ENCODE measurements at regions not wholly inside any gene's neighbourhood (a gene's known extent, or its start where the extent isn't known, plus 50 kb on each side); places are given as distances from the start of the nearest gene placed in this dataset.

DNA sequence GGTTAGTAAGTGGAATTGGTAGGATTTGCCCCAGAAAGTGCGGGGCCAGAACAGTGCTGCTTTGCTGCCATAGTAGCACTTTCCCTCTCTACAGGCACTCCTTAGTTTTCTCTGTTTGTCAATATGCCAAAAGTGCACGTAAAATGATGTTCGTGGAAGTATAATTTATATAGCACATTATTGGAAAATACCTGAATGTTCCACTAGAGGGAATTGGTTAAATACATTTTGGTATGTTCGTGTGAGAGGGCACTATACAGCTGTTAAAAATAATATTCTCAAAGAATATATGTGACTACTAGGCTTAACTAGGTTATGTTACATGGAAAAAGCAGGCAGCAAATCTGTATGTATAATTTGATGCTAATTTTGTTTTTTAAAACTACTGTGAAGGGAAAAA is 184.0 kb upstream of the GDNF start:
- intact Hi-C loops (cut with DNase I): no loop called here
- Histone ChIP-seq H3K4me3 (no peak overlapping the region), H3K9me3 (no peaks in the 10 kb centered on the region), H3K27me3 (no peaks in the 10 kb centered on the region), H3K4me1 (no peaks in the 10 kb centered on the region), H3K27ac (no peak overlapping the region), H3K36me3 (replicated peaks in 1 of 2; ENCODE audit: insufficient read depth in 1 of 2, low read depth in 2 of 2) (no peaks in the 10 kb centered on the region)
- no peak for DNase-seq
- WGBS, 2 donors: 59 to 62% methylated on average over 4 of the region's 4 CpGs
- ATAC-seq: no peak
- no peak for TF ChIP-seq POLR2A (IDR thresholded peaks at IDR 0.05)
- TF ChIP-seq, protein P1, sequence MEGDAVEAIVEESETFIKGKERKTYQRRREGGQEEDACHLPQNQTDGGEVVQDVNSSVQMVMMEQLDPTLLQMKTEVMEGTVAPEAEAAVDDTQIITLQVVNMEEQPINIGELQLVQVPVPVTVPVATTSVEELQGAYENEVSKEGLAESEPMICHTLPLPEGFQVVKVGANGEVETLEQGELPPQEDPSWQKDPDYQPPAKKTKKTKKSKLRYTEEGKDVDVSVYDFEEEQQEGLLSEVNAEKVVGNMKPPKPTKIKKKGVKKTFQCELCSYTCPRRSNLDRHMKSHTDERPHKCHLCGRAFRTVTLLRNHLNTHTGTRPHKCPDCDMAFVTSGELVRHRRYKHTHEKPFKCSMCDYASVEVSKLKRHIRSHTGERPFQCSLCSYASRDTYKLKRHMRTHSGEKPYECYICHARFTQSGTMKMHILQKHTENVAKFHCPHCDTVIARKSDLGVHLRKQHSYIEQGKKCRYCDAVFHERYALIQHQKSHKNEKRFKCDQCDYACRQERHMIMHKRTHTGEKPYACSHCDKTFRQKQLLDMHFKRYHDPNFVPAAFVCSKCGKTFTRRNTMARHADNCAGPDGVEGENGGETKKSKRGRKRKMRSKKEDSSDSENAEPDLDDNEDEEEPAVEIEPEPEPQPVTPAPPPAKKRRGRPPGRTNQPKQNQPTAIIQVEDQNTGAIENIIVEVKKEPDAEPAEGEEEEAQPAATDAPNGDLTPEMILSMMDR (IDR thresholded peaks at IDR 0.05): peak in 3 of 7 experiments; percentile 11 to 17 (median 12)

DNA sequence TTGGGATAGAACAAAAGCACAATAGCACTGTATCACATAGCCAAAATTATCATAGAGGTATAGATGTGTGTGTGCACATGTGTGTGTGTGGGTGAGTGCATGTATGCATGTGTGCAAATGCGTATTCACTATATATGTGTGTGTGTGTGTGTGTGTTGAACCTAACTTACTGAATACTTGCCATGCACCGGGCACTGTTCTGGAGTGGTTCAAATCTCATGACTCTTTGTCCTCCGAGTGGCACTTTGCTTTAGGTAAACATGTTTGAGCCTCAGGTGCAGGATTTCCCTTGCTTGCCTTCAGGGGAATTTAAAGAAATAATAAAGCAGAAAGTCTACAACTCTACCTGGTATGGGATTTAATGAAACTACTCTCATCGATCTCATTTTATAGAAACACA is 183.5 kb upstream of the GDNF start:
- no peaks in the 10 kb centered on the region for H3K9me3 ChIP-seq
- ATAC-seq: no peak

DNA sequence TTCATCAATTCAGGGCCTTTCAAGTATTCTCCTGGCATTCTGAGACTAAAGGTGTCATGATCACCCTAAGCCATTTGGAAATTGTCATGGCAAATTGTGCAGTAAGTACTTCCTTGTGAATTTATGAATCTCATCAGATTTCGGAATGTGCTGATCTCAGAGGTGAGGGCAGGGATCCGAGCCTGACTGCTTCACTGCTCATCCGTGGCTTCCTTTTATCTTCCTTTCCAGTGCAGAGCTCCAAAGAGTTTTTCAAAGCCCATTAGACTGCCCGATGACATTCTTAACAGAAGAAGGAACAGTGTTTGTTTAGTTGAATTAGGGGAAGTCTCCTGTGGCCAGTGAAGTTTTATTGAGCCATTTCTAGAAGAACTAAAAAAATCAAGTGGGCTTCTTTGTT is 182.8 kb upstream of the GDNF start:
- H3K36me3 ChIP-seq (replicated peaks in 1 of 2; ENCODE audit: insufficient read depth in 1 of 2, low read depth in 2 of 2): no peaks in the 10 kb centered on the region
- H3K4me1 ChIP-seq: no peaks in the 10 kb centered on the region
- H3K27ac ChIP-seq: no peak overlapping the region
- H3K9me3 ChIP-seq: no peaks in the 10 kb centered on the region
- intact Hi-C loops (cut with DNase I): no loop called here
- no peak for TF ChIP-seq POLR2A (IDR thresholded peaks at IDR 0.05)
- TF ChIP-seq, protein P1 (IDR thresholded peaks at IDR 0.05): no peak
- ATAC-seq (no peak), DNase-seq (no peak)
- WGBS, 2 donors: 53 to 76% methylated on average over 4 of the region's 4 CpGs
- H3K27me3 ChIP-seq: no peaks in the 10 kb centered on the region
- H3K4me3 ChIP-seq: no peak overlapping the region

More for the DNA sequence above, 183.5 kb upstream of the GDNF start:
- Histone ChIP-seq H3K4me1 (no peaks in the 10 kb centered on the region), H3K4me3 (no peak overlapping the region), H3K27ac (no peak overlapping the region), H3K36me3 (replicated peaks in 1 of 2; ENCODE audit: insufficient read depth in 1 of 2, low read depth in 2 of 2) (no peaks in the 10 kb centered on the region), H3K27me3 (no peaks in the 10 kb centered on the region)
- no peak for DNase-seq
- 44 to 48% methylated on average over 4 of the region's 4 CpGs for WGBS, 2 donors
- intact Hi-C loops (cut with DNase I): no loop called here
- TF ChIP-seq POLR2A (IDR thresholded peaks at IDR 0.05): no peak
- TF ChIP-seq, protein P1 (IDR thresholded peaks at IDR 0.05): no peak

DNA sequence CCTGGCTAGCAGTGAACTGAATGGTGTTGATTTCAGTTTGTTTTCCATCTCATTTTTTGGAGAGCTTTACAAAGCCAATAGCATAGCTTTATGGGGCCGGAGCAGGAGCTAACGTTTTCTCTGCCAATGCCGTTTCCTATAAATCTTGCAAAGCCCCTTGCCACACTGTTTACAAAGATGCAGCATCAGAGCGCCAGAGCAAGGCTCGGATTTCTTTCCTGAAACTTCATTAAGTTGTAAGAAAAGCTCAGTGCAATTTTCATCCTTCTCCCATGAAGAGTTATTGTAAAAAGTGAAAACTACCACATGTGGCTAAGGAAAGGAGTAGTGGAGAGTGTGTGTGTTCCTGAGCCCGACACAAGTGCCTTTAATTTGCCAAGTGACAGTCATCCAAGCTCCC is 178.2 kb upstream of the GDNF start:
- WGBS, 2 donors: 58 to 67% methylated on average over 6 of the region's 6 CpGs
- Histone ChIP-seq H3K9me3 (no peaks in the 10 kb centered on the region), H3K27ac (no peak overlapping the region), H3K4me1 (no peaks in the 10 kb centered on the region), H3K36me3 (replicated peaks in 1 of 2; ENCODE audit: insufficient read depth in 1 of 2, low read depth in 2 of 2) (no peaks in the 10 kb centered on the region), H3K4me3 (no peak overlapping the region), H3K27me3 (no peaks in the 10 kb centered on the region)
- ATAC-seq (no peak), DNase-seq (no peak)
- intact Hi-C loops (cut with DNase I): no loop called here
- TF ChIP-seq, protein P1 (IDR thresholded peaks at IDR 0.05): no peak

DNA sequence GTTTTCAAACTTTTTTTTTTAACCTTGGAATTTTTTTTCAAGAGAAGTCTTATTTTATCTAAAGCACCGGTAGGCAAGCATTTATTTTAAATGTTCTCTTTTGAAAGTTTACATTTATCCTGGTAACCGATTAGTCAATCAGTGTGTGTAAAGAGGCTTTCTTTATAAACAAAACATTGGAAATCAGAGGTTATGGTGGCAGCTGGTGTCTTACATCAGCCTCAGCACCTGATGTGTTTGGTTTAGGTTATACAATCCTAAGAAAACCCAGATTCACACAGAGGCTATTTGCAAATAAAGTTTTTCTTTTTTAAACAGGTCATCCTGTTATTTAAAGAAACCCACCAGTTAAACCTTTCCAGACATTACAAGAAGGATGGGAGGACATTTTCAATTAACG is 173.3 kb upstream of the GDNF start:
- DNase-seq: no peak
- WGBS, 2 donors: 17 to 25% methylated on average over 3 of the region's 3 CpGs
- Histone ChIP-seq H3K36me3 (replicated peaks in 1 of 2; ENCODE audit: insufficient read depth in 1 of 2, low read depth in 2 of 2) (no peaks in the 10 kb centered on the region), H3K4me3 (no peak overlapping the region), H3K27me3 (no peaks in the 10 kb centered on the region), H3K4me1 (no peaks in the 10 kb centered on the region), H3K9me3 (no peaks in the 10 kb centered on the region), H3K27ac (no peak overlapping the region)
- no peak for ATAC-seq
- intact Hi-C loops (cut with DNase I): no loop called here
- TF ChIP-seq, protein P1 (IDR thresholded peaks at IDR 0.05): no peak
- TF ChIP-seq POLR2A (IDR thresholded peaks at IDR 0.05): no peak

Measured in body of pancreas (tissue), 4 donors.